Gastrocnemius medialis (tissue), 4 donors: ENCODE measurements at regions not wholly inside any gene's neighbourhood (a gene's known extent, or its start where the extent isn't known, plus 50 kb on each side); places are given as distances from the start of the nearest gene placed in this dataset.

Experiments
- ATAC-seq, 2 donors: fragments of 150-250 bp; one replicate each; pipeline ENCODE4 v1.9.1; 2016
- DNase-seq, 2 donors: peaks; one replicate each; pipeline ENCODE4 v3.0.0-alpha.2; 2019
- H3K27ac ChIP-seq, 4 donors: fragments of 200-600 bp; sonication (generic); 1 replicate in 1 of 4; 2 replicates in 3 of 4; pipeline ENCODE4 v1.5.1; 2016 to 2018; ENCODE audit warnings: mild to moderate bottlenecking in 2 of 4, moderate library complexity in 1 of 4
- H3K27me3 ChIP-seq, 3 donors: fragments of 200-600 bp; sonication (generic) in 2 of 3; 1 replicate in 1 of 3; 2 replicates in 2 of 3; pipeline versions ENCODE4 v1.5.1 to v1.6.0; 2016 to 2019; ENCODE audit warnings: mild to moderate bottlenecking in 1 of 3, moderate library complexity in 1 of 3
- H3K36me3 ChIP-seq, 2 donors: fragments of 200-600 bp; sonication (generic) in 1 of 2; one replicate each; pipeline ENCODE4 v1.5.1; 2017 to 2018
- H3K4me1 ChIP-seq, 2 donors: fragments of 200-600 bp; sonication (generic) in 1 of 2; one replicate each; pipeline ENCODE4 v1.5.1; 2016 to 2017; ENCODE audit warnings: mild to moderate bottlenecking in 2 of 2
- H3K4me3 ChIP-seq, 4 donors: fragments of 200-600 bp; sonication (generic) in 3 of 4; 1 replicate in 1 of 4; 2 replicates in 3 of 4; pipeline ENCODE4 v1.5.1; 2016 to 2019; ENCODE audit warnings: mild to moderate bottlenecking in 2 of 4
- H3K9me3 ChIP-seq, 3 donors: fragments of 200-600 bp; sonication (generic) in 2 of 3; 1 replicate in 1 of 3; 2 replicates in 2 of 3; pipeline ENCODE4 v1.5.1; 2016 to 2019
- POLR2A ChIP-seq, 2 donors: fragments of 450-650 bp; IDR thresholded peaks; one replicate each; pipeline ENCODE4 v1.6.1; 2017; ENCODE audit warnings: antibody characterized with exemption in 2 of 2, mild to moderate bottlenecking in 2 of 2, moderate library complexity in 2 of 2
- in situ Hi-C, 4 donors: fragments of 200-750 bp; cut with MboI; loops; one replicate each; pipeline versions ENCODE4 v1.15.0 to v1.8.0; 2017; ENCODE audit warnings: low sequenced_read_pairs in 4 of 4
- intact Hi-C: fragments of 100-400 bp; cut with DNase I; formaldehyde crosslinking; loops from one replicate; pipeline ENCODE4 v1.15.1; 2023; ENCODE audit warnings: low total_unique reads
- TF ChIP-seq, protein P1 (sequence below), 5 experiments: fragments of 450-650 bp in 3 of 5; fragments of 200-600 bp in 2 of 5; sonication (generic) in 2 of 5; IDR thresholded peaks in 4 of 5; conservative IDR thresholded peaks in 1 of 5; 1 replicate in 4 of 5; 2 replicates in 1 of 5; pipeline ENCODE4 v1.5.1; 2016 to 2019; ENCODE audit warnings: antibody characterized with exemption in 5 of 5, mild to moderate bottlenecking in 3 of 5, moderate library complexity in 3 of 5

DNA sequence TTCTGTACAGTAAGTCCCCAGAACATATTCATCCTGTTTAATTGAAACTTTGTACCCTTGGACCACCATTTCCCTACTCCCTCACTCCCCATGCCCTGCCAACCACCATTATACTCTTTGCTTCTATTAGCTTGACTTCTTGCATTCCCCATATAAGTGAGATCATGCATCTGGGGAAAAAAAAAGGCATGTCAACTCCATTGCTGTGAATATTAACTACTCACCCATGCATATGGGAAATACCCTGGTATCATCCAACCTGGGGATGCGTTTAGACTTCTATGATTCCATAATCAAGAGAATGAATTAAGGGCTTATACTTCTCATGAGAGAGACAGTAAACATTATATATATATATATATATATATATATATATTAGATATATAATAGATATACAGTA lies 659.4 kb upstream of the C9orf72 start:
- Histone ChIP-seq H3K36me3 (no peaks in the 10 kb centered on the region), H3K27ac (no peak overlapping the region), H3K4me3 (no peak overlapping the region), H3K27me3 (no peaks in the 10 kb centered on the region), H3K4me1 (no peaks in the 10 kb centered on the region), H3K9me3 (no peaks in the 10 kb centered on the region)
- DNase-seq (no peak), ATAC-seq (no peak)
- no peak for TF ChIP-seq POLR2A (IDR thresholded peaks at IDR 0.05)
- TF ChIP-seq, protein P1, sequence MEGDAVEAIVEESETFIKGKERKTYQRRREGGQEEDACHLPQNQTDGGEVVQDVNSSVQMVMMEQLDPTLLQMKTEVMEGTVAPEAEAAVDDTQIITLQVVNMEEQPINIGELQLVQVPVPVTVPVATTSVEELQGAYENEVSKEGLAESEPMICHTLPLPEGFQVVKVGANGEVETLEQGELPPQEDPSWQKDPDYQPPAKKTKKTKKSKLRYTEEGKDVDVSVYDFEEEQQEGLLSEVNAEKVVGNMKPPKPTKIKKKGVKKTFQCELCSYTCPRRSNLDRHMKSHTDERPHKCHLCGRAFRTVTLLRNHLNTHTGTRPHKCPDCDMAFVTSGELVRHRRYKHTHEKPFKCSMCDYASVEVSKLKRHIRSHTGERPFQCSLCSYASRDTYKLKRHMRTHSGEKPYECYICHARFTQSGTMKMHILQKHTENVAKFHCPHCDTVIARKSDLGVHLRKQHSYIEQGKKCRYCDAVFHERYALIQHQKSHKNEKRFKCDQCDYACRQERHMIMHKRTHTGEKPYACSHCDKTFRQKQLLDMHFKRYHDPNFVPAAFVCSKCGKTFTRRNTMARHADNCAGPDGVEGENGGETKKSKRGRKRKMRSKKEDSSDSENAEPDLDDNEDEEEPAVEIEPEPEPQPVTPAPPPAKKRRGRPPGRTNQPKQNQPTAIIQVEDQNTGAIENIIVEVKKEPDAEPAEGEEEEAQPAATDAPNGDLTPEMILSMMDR (IDR thresholded peaks at IDR 0.05 in 4 of 5, conservative IDR thresholded peaks at IDR 0.05 in 1 of 5), result no peak
- in situ Hi-C loops (loop anchor here in 1 of 4 donors (10.0 kb wide), 1 partner anchor 62 kb away; no protein-coding TSS in a partner anchor), intact Hi-C loops (no loop called here)

DNA sequence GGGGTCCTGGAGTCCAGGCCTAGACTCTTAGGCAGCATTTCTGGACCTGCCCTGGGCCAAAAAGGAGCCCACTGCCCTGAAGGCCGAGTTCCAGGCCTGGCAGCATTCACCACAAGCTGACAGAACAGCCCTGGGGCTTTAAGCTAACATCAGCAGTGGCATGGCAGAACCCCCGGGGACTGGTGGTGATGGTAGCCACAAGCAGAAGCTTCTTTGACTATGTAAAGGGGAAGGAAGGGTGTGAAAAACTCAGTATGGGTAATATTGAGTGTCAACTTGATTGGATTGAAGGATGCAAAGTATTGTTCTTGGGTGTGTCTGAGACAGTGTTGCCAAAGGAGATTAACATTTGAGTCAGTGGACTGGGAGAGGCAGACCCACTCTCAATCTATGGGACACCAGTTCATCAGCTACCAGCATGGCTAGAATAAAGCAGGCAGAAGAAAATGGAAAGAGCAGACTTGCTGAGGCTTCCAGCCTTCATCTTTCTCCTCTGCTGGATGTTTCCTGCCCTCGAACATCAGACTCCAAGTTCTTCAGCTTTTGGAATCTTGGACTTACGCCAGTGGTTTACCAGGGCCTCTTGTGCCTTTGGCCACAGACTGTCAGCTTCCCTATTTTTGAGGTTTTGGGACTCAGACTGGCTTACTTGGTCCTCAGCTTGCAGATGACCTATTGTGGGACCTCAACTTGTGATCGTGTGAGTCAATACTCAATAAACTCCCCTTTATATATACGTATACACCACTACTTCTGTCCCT lies 661.0 kb upstream of the C9orf72 start:
- no peak for TF ChIP-seq POLR2A (IDR thresholded peaks at IDR 0.05)
- Histone ChIP-seq H3K27me3 (no peaks in the 10 kb centered on the region), H3K4me3 (no peak overlapping the region), H3K9me3 (no peaks in the 10 kb centered on the region), H3K4me1 (no peaks in the 10 kb centered on the region), H3K27ac (no peak overlapping the region), H3K36me3 (no peaks in the 10 kb centered on the region)
- DNase-seq, result no peak
- ATAC-seq, result no peak
- in situ Hi-C loops, result loop anchor here in 1 of 4 donors (10.0 kb wide), 1 partner anchor 60 kb away; no protein-coding TSS in a partner anchor
- intact Hi-C loops, result no loop called here

DNA sequence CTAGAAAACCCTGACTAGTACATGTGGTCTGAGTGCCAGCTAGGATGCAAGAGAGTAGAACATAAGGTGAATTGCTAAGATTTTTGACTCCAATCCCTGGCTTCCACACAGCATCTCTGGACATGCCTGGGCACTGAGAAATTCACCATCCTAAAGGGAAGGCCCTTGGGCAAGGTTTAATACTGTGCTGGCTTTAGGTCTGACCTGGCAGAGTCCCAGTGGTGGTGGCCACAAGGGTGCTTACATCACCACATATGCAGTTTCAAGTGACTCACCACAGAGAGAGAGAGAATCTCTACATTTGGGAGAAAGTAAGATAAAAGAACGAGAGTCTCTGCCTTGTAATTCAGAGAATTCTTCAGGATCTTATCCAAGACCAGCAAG lies 661.6 kb upstream of the C9orf72 start:
- intact Hi-C loops (no loop called here), in situ Hi-C loops (loop anchor here in 1 of 4 donors (10.0 kb wide), 1 partner anchor 60 kb away; no protein-coding TSS in a partner anchor)
- Histone ChIP-seq H3K9me3 (no peaks in the 10 kb centered on the region), H3K27ac (no peak overlapping the region), H3K4me3 (no peak overlapping the region), H3K36me3 (no peaks in the 10 kb centered on the region), H3K4me1 (no peaks in the 10 kb centered on the region), H3K27me3 (no peaks in the 10 kb centered on the region)
- TF ChIP-seq, protein P1 (IDR thresholded peaks at IDR 0.05 in 4 of 5, conservative IDR thresholded peaks at IDR 0.05 in 1 of 5), result no peak
- TF ChIP-seq POLR2A (IDR thresholded peaks at IDR 0.05), result no peak
- ATAC-seq (no peak), DNase-seq (no peak)

GRCh38 chr9:28249424-28249823 lies 676.1 kb upstream of the C9orf72 start:
- no peak overlapping the region for H3K27ac ChIP-seq
- intact Hi-C loops, result no loop called here

GRCh38 chr9:28255174-28255573 lies 681.9 kb upstream of the C9orf72 start:
- H3K27me3 ChIP-seq, result no peaks in the 10 kb centered on the region
- H3K36me3 ChIP-seq, result no peaks in the 10 kb centered on the region
- DNase-seq (no peak), ATAC-seq (no peak)
- H3K4me1 ChIP-seq, result no peaks in the 10 kb centered on the region
- in situ Hi-C loops, result no loop called here
- no peak overlapping the region for H3K4me3 ChIP-seq
- TF ChIP-seq, protein P1 (IDR thresholded peaks at IDR 0.05 in 4 of 5, conservative IDR thresholded peaks at IDR 0.05 in 1 of 5), result no peak
- TF ChIP-seq POLR2A (IDR thresholded peaks at IDR 0.05), result no peak
- H3K27ac ChIP-seq, result no peak overlapping the region
- intact Hi-C loops, result no loop called here
- no peaks in the 10 kb centered on the region for H3K9me3 ChIP-seq

More at GRCh38 chr9:28249424-28249823, 676.1 kb upstream of the C9orf72 start:
- H3K4me3 ChIP-seq, result no peak overlapping the region
- no peaks in the 10 kb centered on the region for H3K27me3 ChIP-seq
- no peak for ATAC-seq
- DNase-seq, result no peak
- no peaks in the 10 kb centered on the region for H3K9me3 ChIP-seq
- H3K36me3 ChIP-seq, result no peaks in the 10 kb centered on the region
- no peaks in the 10 kb centered on the region for H3K4me1 ChIP-seq
- no peak for TF ChIP-seq POLR2A (IDR thresholded peaks at IDR 0.05)
- TF ChIP-seq, protein P1 (IDR thresholded peaks at IDR 0.05 in 4 of 5, conservative IDR thresholded peaks at IDR 0.05 in 1 of 5), result no peak
- in situ Hi-C loops, result no loop called here
